ENCODE measurements at regions not wholly inside any gene's neighbourhood (a gene's known extent, or its start where the extent isn't known, plus 50 kb on each side); places are given as distances from the start of the nearest gene placed in this dataset.

- TF ChIP-seq CTCF (IDR thresholded peaks at IDR 0.05; ENCODE audit: insufficient read depth, low read length) (no peak), POLR2AphosphoS5 (IDR thresholded peaks at IDR 0.05; ENCODE audit: low read depth) (no peak), SPI1 (IDR thresholded peaks at IDR 0.05; ENCODE audit: borderline replicate concordance, low read depth) (no peak)
- TF ChIP-seq, protein P1, sequence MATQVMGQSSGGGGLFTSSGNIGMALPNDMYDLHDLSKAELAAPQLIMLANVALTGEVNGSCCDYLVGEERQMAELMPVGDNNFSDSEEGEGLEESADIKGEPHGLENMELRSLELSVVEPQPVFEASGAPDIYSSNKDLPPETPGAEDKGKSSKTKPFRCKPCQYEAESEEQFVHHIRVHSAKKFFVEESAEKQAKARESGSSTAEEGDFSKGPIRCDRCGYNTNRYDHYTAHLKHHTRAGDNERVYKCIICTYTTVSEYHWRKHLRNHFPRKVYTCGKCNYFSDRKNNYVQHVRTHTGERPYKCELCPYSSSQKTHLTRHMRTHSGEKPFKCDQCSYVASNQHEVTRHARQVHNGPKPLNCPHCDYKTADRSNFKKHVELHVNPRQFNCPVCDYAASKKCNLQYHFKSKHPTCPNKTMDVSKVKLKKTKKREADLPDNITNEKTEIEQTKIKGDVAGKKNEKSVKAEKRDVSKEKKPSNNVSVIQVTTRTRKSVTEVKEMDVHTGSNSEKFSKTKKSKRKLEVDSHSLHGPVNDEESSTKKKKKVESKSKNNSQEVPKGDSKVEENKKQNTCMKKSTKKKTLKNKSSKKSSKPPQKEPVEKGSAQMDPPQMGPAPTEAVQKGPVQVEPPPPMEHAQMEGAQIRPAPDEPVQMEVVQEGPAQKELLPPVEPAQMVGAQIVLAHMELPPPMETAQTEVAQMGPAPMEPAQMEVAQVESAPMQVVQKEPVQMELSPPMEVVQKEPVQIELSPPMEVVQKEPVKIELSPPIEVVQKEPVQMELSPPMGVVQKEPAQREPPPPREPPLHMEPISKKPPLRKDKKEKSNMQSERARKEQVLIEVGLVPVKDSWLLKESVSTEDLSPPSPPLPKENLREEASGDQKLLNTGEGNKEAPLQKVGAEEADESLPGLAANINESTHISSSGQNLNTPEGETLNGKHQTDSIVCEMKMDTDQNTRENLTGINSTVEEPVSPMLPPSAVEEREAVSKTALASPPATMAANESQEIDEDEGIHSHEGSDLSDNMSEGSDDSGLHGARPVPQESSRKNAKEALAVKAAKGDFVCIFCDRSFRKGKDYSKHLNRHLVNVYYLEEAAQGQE (IDR thresholded peaks at IDR 0.05; ENCODE audit: insufficient replicate concordance, low read depth), result no peak
Observed at GRCh38 chr5:158027806-158028775, 169.1 kb upstream of the CLINT1 start.

Data from HL-60 (cell line).